Calu3 (cell line): ENCODE measurements at regions not wholly inside any gene's neighbourhood (a gene's known extent, or its start where the extent isn't known, plus 50 kb on each side); places are given as distances from the start of the nearest gene placed in this dataset.

Experiments
- BruUV-seq: library from RNA; stranded (reverse); fragments of 400-500 nt; replicated peaks from 2 replicates; lab custom pipeline; 2021; lab: Mats Ljungman, UMichigan
- CTCF ChIA-PET: fragments of 300-600 bp; sonication (Branson Sonifier 250); formaldehyde crosslinking; loops from one replicate; lab custom pipeline; 2022; ENCODE audit warnings: antibody characterized with exemption; lab: Charles Lee
- DNase-seq: peaks from one replicate; pipeline ENCODE4 v3.0.0; 2022
- H3K27ac Mint-ChIP-seq: one replicate; pipeline ENCODE4 v1.8.0; 2022; ENCODE audit warnings: mixed read lengths; ENCODE audit not compliant: unreplicated experiment
- H3K27me3 Mint-ChIP-seq: one replicate; pipeline ENCODE4 v1.8.0; 2022; ENCODE audit warnings: mixed read lengths; ENCODE audit not compliant: unreplicated experiment
- H3K36me3 Mint-ChIP-seq: one replicate; pipeline ENCODE4 v1.8.0; 2022; ENCODE audit warnings: mild to moderate bottlenecking, moderate library complexity, mixed read lengths; ENCODE audit not compliant: insufficient read depth, unreplicated experiment
- H3K4me1 Mint-ChIP-seq: one replicate; pipeline ENCODE4 v1.8.0; 2022; ENCODE audit warnings: mild to moderate bottlenecking, low read depth, mixed read lengths; ENCODE audit not compliant: unreplicated experiment
- H3K4me3 Mint-ChIP-seq: one replicate; pipeline ENCODE4 v1.8.0; 2022; ENCODE audit warnings: mild to moderate bottlenecking, low read depth, moderate library complexity, mixed read lengths; ENCODE audit not compliant: unreplicated experiment
- H3K9me3 Mint-ChIP-seq: one replicate; pipeline ENCODE4 v1.8.0; 2022; ENCODE audit warnings: low read depth, mixed read lengths; ENCODE audit not compliant: unreplicated experiment
- CTCF ChIP-seq: fragments of 200-600 bp; IDR thresholded peaks from one replicate; pipeline ENCODE4 v1.8.0; 2022; ENCODE audit warnings: antibody characterized with exemption; ENCODE audit not compliant: unreplicated experiment
- intact Hi-C: fragments of 100-400 bp; cut with micrococcal nuclease; formaldehyde crosslinking; loops from one replicate; pipeline ENCODE4 v1.10.0; 2022; ENCODE audit not compliant: unreplicated experiment

- no TSS peak for BruUV-seq
- DNase-seq, result no peak
Observed at GRCh38 chrX:8067754-8068462, 103.2 kb downstream of the VCX2 start.

GRCh38 chrX:8052909-8053308 is 118.2 kb downstream of the VCX2 start:
- no peak for DNase-seq
- H3K36me3 Mint-ChIP-seq, result no peaks in the 10 kb centered on the region
- TF ChIP-seq CTCF, result no peak
- no peaks in the 10 kb centered on the region for H3K4me1 Mint-ChIP-seq
- H3K4me3 Mint-ChIP-seq, result no peak overlapping the region
- H3K27ac Mint-ChIP-seq, result no peak overlapping the region
- no peaks in the 10 kb centered on the region for H3K27me3 Mint-ChIP-seq
- CTCF ChIA-PET, result no interaction called here
- BruUV-seq, result no TSS peak
- H3K9me3 Mint-ChIP-seq, result peaks cover 10% of the 10 kb centered on the region
- intact Hi-C loops, result no loop called here

More at GRCh38 chrX:8067754-8068462, 103.2 kb downstream of the VCX2 start:
- CTCF ChIA-PET, result no interaction called here
- peaks cover 20% of the 10 kb centered on the region for H3K9me3 Mint-ChIP-seq
- no peak overlapping the region for H3K27ac Mint-ChIP-seq
- H3K27me3 Mint-ChIP-seq, result no peaks in the 10 kb centered on the region
- H3K4me1 Mint-ChIP-seq, result no peaks in the 10 kb centered on the region
- H3K4me3 Mint-ChIP-seq, result no peak overlapping the region
- intact Hi-C loops, result no loop called here
- no peaks in the 10 kb centered on the region for H3K36me3 Mint-ChIP-seq
- no peak for TF ChIP-seq CTCF

GRCh38 chrX:8049827-8050226 is 121.2 kb downstream of the VCX2 start:
- no peaks in the 10 kb centered on the region for H3K4me1 Mint-ChIP-seq
- TF ChIP-seq CTCF, result no peak
- no peaks in the 10 kb centered on the region for H3K36me3 Mint-ChIP-seq
- BruUV-seq, result no TSS peak
- peaks cover 2% of the 10 kb centered on the region for H3K9me3 Mint-ChIP-seq
- CTCF ChIA-PET, result no interaction called here
- no peak overlapping the region for H3K4me3 Mint-ChIP-seq
- no peaks in the 10 kb centered on the region for H3K27me3 Mint-ChIP-seq
- intact Hi-C loops, result no loop called here
- H3K27ac Mint-ChIP-seq, result no peak overlapping the region
- no peak for DNase-seq

- TF ChIP-seq CTCF, result no peak
- CTCF ChIA-PET, result no interaction called here
- Mint-ChIP-seq H3K4me1 (no peaks in the 10 kb centered on the region), H3K27me3 (no peaks in the 10 kb centered on the region), H3K27ac (no peak overlapping the region), H3K9me3 (peaks cover 6% of the 10 kb centered on the region), H3K36me3 (no peaks in the 10 kb centered on the region), H3K4me3 (no peak overlapping the region)
- intact Hi-C loops, result no loop called here
- no peak for DNase-seq
- BruUV-seq, result no TSS peak
Observed at GRCh38 chrX:8048466-8048865, 121.3 kb upstream of the PNPLA4 start.
